ENCODE measurements at regions not wholly inside any gene's neighbourhood (a gene's known extent, or its start where the extent isn't known, plus 50 kb on each side); places are given as distances from the start of the nearest gene placed in this dataset.

- TF ChIP-seq TP53 (CRISPR knock-in tag; IDR thresholded peaks at IDR 0.05), result no peak
- ATAC-seq (no peak), DNase-seq (ENCODE audit: low read depth in 1 of 2, low spot score in 1 of 2) (no peak), FAIRE-seq (no peak)
- Histone ChIP-seq H3K4me1 (peaks cover 5% of the 10 kb centered on the region; the same call in 1 of the 3 replicates), H3K9me3 (no peaks in the 10 kb centered on the region), H3K4me3 (no peak overlapping the region), H3K27ac (no peak overlapping the region), H3K4me2 (no peak overlapping the region)
- WGBS (ENCODE audit: missing lambda C conversion rate), result 90% methylated on average over 12 of the region's 12 CpGs
- ChIA-PET POLR2A (no interaction called here), CTCF (interaction anchor here (1.2 to 42.8 kb wide), 2 partner anchors 30 to 343 kb away, joined by 3 to 782 read pairs; no protein-coding TSS in a partner anchor)
These were observed 245.5 kb downstream of the RBFOX3 start for GRCh38 chr17:79365351-79365750.

GRCh38 chr17:79364315-79365094, 246.3 kb downstream of the RBFOX3 start:
- DNase-seq (ENCODE audit: low read depth in 1 of 2, low spot score in 1 of 2) (no peak), ATAC-seq (no peak; a peak in 1 of 6 replicates), FAIRE-seq (no peak)
- H3K9me3 ChIP-seq, result no peaks in the 10 kb centered on the region
- TF ChIP-seq HMGXB4 (CRISPR knock-in tag; IDR thresholded peaks at IDR 0.05; ENCODE audit: borderline replicate concordance) (no peak), EHMT2 (IDR thresholded peaks at IDR 0.05; ENCODE audit: low read depth) (no peak), TP53 (CRISPR knock-in tag; IDR thresholded peaks at IDR 0.05) (no peak), MAZ (IDR thresholded peaks at IDR 0.05; ENCODE audit: borderline replicate concordance, low read depth, low read length) (no peak), BCL3 (IDR thresholded peaks at IDR 0.05) (no peak), RFX5 (IDR thresholded peaks at IDR 0.05) (no peak), ESRRA (IDR thresholded peaks at IDR 0.05; ENCODE audit: borderline replicate concordance, low read length) (no peak), RARB (CRISPR knock-in tag; IDR thresholded peaks at IDR 0.05) (no peak), HEYL (CRISPR knock-in tag; IDR thresholded peaks at IDR 0.05) (no peak), NR3C1 (IDR thresholded peaks at IDR 0.05) (no peak), USF2 (IDR thresholded peaks at IDR 0.05) (no peak), NFE2L2 (conservative IDR thresholded peaks at IDR 0.05; ENCODE audit: low read length) (no peak), RNF2 (IDR thresholded peaks at IDR 0.05; ENCODE audit: borderline replicate concordance, low read depth) (no peak), KDM1A (IDR thresholded peaks at IDR 0.05; ENCODE audit: low read depth) (no peak)
- H3K27ac ChIP-seq, result no peak overlapping the region
- 85% methylated on average over 14 of the region's 14 CpGs for WGBS (ENCODE audit: missing lambda C conversion rate)
- H3K4me2 ChIP-seq, result no peak overlapping the region
- peaks cover 5% of the 10 kb centered on the region; the same call in 1 of the 3 replicates for H3K4me1 ChIP-seq
- H3K4me3 ChIP-seq, result no peak overlapping the region
- POLR2A ChIA-PET, result no interaction called here
- CTCF ChIA-PET, result interaction anchor here (1.0 to 42.8 kb wide), 2 partner anchors 31 to 174 kb away, joined by 6 to 782 read pairs; no protein-coding TSS in a partner anchor

GRCh38 chr17:79363552-79364275, 247.1 kb downstream of the RBFOX3 start:
- 69% methylated on average over 16 of the region's 16 CpGs for WGBS (ENCODE audit: missing lambda C conversion rate)
- no peak for FAIRE-seq
- Histone ChIP-seq H3K9me3 (no peaks in the 10 kb centered on the region), H3K27ac (no peak overlapping the region), H3K4me1 (peaks cover 5% of the 10 kb centered on the region; the same call in 1 of the 3 replicates), H3K4me3 (no peak overlapping the region), H3K4me2 (no peak overlapping the region)
- CTCF ChIA-PET, result interaction anchor here (1.0 to 42.8 kb wide), 2 partner anchors 32 to 174 kb away, joined by 6 to 782 read pairs; no protein-coding TSS in a partner anchor
- ATAC-seq, result no peak
- POLR2A ChIA-PET, result no interaction called here
- DNase-seq (ENCODE audit: low read depth in 1 of 2, low spot score in 1 of 2), result no peak
- TF ChIP-seq HOXB5 (CRISPR knock-in tag; IDR thresholded peaks at IDR 0.05), result no peak
- no peak for TF ChIP-seq RNF2 (IDR thresholded peaks at IDR 0.05; ENCODE audit: borderline replicate concordance, low read depth)
- no peak for TF ChIP-seq CTCF (IDR thresholded peaks at IDR 0.05)

Data from A549 (cell line).